ENCODE measurements at regions not wholly inside any gene's neighbourhood (a gene's known extent, or its start where the extent isn't known, plus 50 kb on each side); places are given as distances from the start of the nearest gene placed in this dataset.

- TF ChIP-seq TCF4 (CRISPR knock-in tag; IDR thresholded peaks at IDR 0.05; ENCODE audit: borderline replicate concordance) (no peak), ZFP30 (CRISPR knock-in tag; IDR thresholded peaks at IDR 0.05) (no peak), ZC3H10 (CRISPR knock-in tag; IDR thresholded peaks at IDR 0.05) (no peak), CSRNP3 (CRISPR knock-in tag; IDR thresholded peaks at IDR 0.05) (no peak), ZNF8 (CRISPR knock-in tag; IDR thresholded peaks at IDR 0.05) (no peak), ARNTL (CRISPR knock-in tag; IDR thresholded peaks at IDR 0.05; ENCODE audit: borderline replicate concordance, low read depth) (no peak), ZNF70 (CRISPR knock-in tag; IDR thresholded peaks at IDR 0.05) (no peak), PATZ1 (CRISPR knock-in tag; IDR thresholded peaks at IDR 0.05; ENCODE audit: borderline replicate concordance) (no peak)
Measured at GRCh38 chr2:59853032-59853431, 700.4 kb downstream of the BCL11A start.
